Omental fat pad (tissue), 3 donors: ENCODE measurements at regions not wholly inside any gene's neighbourhood (a gene's known extent, or its start where the extent isn't known, plus 50 kb on each side); places are given as distances from the start of the nearest gene placed in this dataset.

Experiments
- ATAC-seq: fragments of 150-250 bp; one replicate; pipeline ENCODE4 v1.9.1; 2016; ENCODE audit warnings: mild to moderate bottlenecking, moderate library complexity; ENCODE audit not compliant: low FRiP score
- DNase-seq: peaks from one replicate; pipeline ENCODE4 v3.0.0-alpha.2; 2019; ENCODE audit warnings: low spot score
- CTCF ChIP-seq, 3 donors: fragments of 450-650 bp; IDR thresholded peaks; one replicate each; pipeline ENCODE4 v1.5.1; 2016 to 2017; ENCODE audit warnings: antibody characterized with exemption in 3 of 3, mild to moderate bottlenecking in 3 of 3, moderate library complexity in 2 of 3

- TF ChIP-seq CTCF (IDR thresholded peaks at IDR 0.05) = no peak
- ATAC-seq (no peak), DNase-seq (no peak)
Observed at GRCh38 chr6:19175023-19175422, 662.1 kb upstream of the ID4 start.

- DNase-seq (no peak), ATAC-seq (no peak)
- no peak for TF ChIP-seq CTCF (IDR thresholded peaks at IDR 0.05)
Observed at GRCh38 chr6:19180348-19181072, 656.7 kb upstream of the ID4 start.

- DNase-seq (no peak), ATAC-seq (no peak)
- TF ChIP-seq CTCF (IDR thresholded peaks at IDR 0.05) = no peak
Observed at GRCh38 chr6:19181211-19181610, 656.0 kb upstream of the ID4 start.

- DNase-seq = no peak
- TF ChIP-seq CTCF (IDR thresholded peaks at IDR 0.05) = no peak
- no peak for ATAC-seq
Observed at GRCh38 chr6:19193624-19194023, 643.5 kb upstream of the ID4 start.

GRCh38 chr6:19204445-19204844 lies 632.7 kb upstream of the ID4 start:
- no peak for ATAC-seq
- DNase-seq = no peak
- no peak for TF ChIP-seq CTCF (IDR thresholded peaks at IDR 0.05)

GRCh38 chr6:19205076-19205475 lies 632.1 kb upstream of the ID4 start:
- ATAC-seq = no peak
- no peak for DNase-seq
- TF ChIP-seq CTCF (IDR thresholded peaks at IDR 0.05) = no peak

GRCh38 chr6:19209202-19209601 lies 628.0 kb upstream of the ID4 start:
- DNase-seq (no peak), ATAC-seq (no peak)
- TF ChIP-seq CTCF (IDR thresholded peaks at IDR 0.05) = no peak
